Testis (tissue), 2 donors: ENCODE measurements at regions not wholly inside any gene's neighbourhood (a gene's known extent, or its start where the extent isn't known, plus 50 kb on each side); places are given as distances from the start of the nearest gene placed in this dataset.

Source experiments
- DNase-seq: peaks from one replicate; pipeline ENCODE4 v3.0.0-alpha.2; 2019
- H3K27ac ChIP-seq, 2 donors: fragments of 200-600 bp; sonication (generic); one replicate each; pipeline ENCODE4 v1.5.1; 2019
- H3K27me3 ChIP-seq: fragments of 200-600 bp; sonication (generic); one replicate; pipeline ENCODE4 v1.5.1; 2019
- H3K36me3 ChIP-seq: fragments of 200-600 bp; sonication (generic); one replicate; pipeline ENCODE4 v1.5.1; 2017; ENCODE audit warnings: low read depth; ENCODE audit errors: missing control alignments
- H3K4me1 ChIP-seq: fragments of 200-600 bp; sonication (generic); one replicate; pipeline ENCODE4 v1.5.1; 2019
- H3K4me3 ChIP-seq, 2 donors: fragments of 200-600 bp; sonication (generic); one replicate each; pipeline ENCODE4 v1.5.1; 2017 to 2019
- H3K9me3 ChIP-seq: fragments of 200-600 bp; sonication (generic); one replicate; pipeline ENCODE4 v1.5.1; 2017
- POLR2A ChIP-seq: fragments of 450-650 bp; IDR thresholded peaks from one replicate; pipeline ENCODE4 v1.6.1; 2017; ENCODE audit warnings: antibody characterized with exemption, mild to moderate bottlenecking, moderate library complexity
- WGBS, 2 donors: methylation state at CpG; one replicate each; pipeline ENCODE4 v1.1.5; 2018; 5-methylcytosine and 5-hydroxymethylcytosine counted together
- intact Hi-C: fragments of 100-400 bp; cut with DNase I; formaldehyde crosslinking; loops from one replicate; pipeline ENCODE4 v1.15.1; 2023; ENCODE audit warnings: low total_unique reads
- TF ChIP-seq, protein P1 (sequence below), 3 experiments: fragments of 450-650 bp in 2 of 3; fragments of 200-600 bp in 1 of 3; sonication (generic) in 1 of 3; IDR thresholded peaks; one replicate each; pipeline ENCODE4 v1.5.1; 2016 to 2019; ENCODE audit warnings: antibody characterized with exemption in 3 of 3, mild to moderate bottlenecking in 2 of 3, moderate library complexity in 1 of 3

DNA sequence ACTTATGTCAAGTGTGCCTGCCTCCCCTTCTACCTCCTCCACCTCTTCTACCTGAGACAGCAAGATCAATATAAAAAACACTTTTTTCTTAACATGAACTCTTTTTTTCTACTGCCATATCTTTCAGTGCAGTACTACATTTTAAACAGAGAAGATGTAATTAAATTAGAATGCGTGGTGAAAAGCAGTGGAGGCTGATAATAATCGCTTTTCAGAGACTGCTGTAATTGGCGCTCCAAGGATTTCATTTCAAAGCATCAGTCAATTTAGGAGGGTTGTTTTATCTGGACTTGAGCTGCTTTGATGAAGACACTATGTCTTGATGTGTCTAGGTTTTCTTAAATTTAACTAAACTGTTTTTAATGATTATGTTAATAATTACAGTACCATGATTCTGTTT, 85.3 kb upstream of the CRBN start:
- Histone ChIP-seq H3K36me3 (no peaks in the 10 kb centered on the region), H3K27me3 (no peaks in the 10 kb centered on the region), H3K27ac (no peak overlapping the region), H3K4me1 (no peaks in the 10 kb centered on the region), H3K9me3 (no peaks in the 10 kb centered on the region), H3K4me3 (no peak overlapping the region)
- DNase-seq = no peak
- WGBS, 2 donors = 62 to 65% methylated on average over 3 of the region's 3 CpGs
- TF ChIP-seq, protein P1, sequence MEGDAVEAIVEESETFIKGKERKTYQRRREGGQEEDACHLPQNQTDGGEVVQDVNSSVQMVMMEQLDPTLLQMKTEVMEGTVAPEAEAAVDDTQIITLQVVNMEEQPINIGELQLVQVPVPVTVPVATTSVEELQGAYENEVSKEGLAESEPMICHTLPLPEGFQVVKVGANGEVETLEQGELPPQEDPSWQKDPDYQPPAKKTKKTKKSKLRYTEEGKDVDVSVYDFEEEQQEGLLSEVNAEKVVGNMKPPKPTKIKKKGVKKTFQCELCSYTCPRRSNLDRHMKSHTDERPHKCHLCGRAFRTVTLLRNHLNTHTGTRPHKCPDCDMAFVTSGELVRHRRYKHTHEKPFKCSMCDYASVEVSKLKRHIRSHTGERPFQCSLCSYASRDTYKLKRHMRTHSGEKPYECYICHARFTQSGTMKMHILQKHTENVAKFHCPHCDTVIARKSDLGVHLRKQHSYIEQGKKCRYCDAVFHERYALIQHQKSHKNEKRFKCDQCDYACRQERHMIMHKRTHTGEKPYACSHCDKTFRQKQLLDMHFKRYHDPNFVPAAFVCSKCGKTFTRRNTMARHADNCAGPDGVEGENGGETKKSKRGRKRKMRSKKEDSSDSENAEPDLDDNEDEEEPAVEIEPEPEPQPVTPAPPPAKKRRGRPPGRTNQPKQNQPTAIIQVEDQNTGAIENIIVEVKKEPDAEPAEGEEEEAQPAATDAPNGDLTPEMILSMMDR (IDR thresholded peaks at IDR 0.05) = no peak
- intact Hi-C loops = no loop called here

DNA sequence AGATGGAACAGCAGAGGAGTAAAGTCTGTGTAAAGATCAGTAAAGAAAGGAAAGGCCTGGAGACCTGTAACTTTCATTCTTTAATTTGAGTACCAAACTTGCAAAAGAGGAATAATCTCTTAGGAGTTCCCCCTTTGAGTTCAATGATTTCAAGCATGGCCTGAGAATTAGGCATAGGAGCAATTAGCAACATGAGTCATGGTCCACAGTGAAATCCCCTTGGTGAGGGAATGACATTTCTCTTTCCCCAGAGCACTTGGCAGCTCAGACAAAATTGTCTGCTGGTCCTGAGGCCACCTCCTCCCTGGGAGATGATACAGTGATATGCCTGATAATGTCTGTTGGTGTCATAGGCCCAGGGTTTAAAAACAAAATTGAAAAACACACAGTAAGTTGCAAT, 81.4 kb upstream of the CRBN start:
- no peaks in the 10 kb centered on the region for H3K36me3 ChIP-seq
- no peaks in the 10 kb centered on the region for H3K27me3 ChIP-seq
- H3K27ac ChIP-seq = no peak overlapping the region
- no peak for DNase-seq
- H3K4me3 ChIP-seq = no peak overlapping the region
- H3K9me3 ChIP-seq = no peaks in the 10 kb centered on the region
- TF ChIP-seq POLR2A = no peak
- TF ChIP-seq, protein P1 (IDR thresholded peaks at IDR 0.05) = no peak
- intact Hi-C loops = no loop called here
- H3K4me1 ChIP-seq = no peaks in the 10 kb centered on the region

DNA sequence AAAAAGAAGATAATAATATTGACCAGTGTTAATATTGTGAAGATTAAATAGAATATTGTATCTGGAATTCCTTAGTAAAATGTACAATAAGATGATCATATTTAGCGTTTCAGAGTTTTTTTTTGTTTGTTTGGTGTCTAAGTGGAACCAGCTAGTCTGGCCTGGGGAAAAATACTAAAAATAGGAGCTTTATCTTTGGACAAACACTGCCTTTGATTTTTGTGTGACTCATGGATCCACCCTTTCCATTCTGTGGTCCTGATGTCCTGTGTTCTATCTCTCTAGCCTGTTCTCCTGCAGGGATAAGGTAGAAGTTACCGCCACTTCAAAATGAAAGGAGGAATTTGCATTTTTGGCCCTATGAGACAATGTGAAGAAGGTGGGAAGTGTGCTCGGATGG, 79.7 kb upstream of the CRBN start:
- DNase-seq = no peak
- H3K27ac ChIP-seq = no peak overlapping the region
- TF ChIP-seq, protein P1 (IDR thresholded peaks at IDR 0.05) = no peak
- no peak overlapping the region for H3K4me3 ChIP-seq
- no peaks in the 10 kb centered on the region for H3K36me3 ChIP-seq
- H3K4me1 ChIP-seq = no peaks in the 10 kb centered on the region
- H3K9me3 ChIP-seq = no peaks in the 10 kb centered on the region
- intact Hi-C loops = no loop called here
- WGBS, 2 donors = 80 to 83% methylated on average over 3 of the region's 3 CpGs
- H3K27me3 ChIP-seq = no peaks in the 10 kb centered on the region

DNA sequence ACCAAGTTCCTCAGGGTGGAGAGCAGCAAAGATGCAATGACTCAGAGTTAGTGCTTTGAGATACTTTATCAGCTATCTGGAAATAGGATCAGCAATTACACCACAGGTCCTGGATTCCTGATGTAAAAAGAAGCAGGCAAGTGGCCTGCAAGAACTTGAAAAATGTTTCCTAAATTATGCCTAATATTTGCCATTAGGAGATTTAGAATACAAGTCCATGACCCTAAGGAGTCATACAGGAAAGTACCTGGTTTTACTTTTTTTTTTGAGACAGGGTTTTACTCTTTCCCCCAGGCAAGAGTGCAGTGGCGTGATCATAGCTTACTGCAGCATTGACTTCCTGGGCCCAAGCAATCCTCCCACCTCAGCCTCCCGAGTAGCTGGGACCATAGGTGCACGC, 78.8 kb upstream of the CRBN start:
- TF ChIP-seq, protein P1 (IDR thresholded peaks at IDR 0.05) = no peak
- no peak for TF ChIP-seq POLR2A
- H3K9me3 ChIP-seq = no peaks in the 10 kb centered on the region
- H3K4me1 ChIP-seq = no peaks in the 10 kb centered on the region
- H3K27me3 ChIP-seq = no peaks in the 10 kb centered on the region
- H3K36me3 ChIP-seq = no peaks in the 10 kb centered on the region
- intact Hi-C loops = no loop called here
- 80 to 97% methylated on average over 3 of the region's 3 CpGs for WGBS, 2 donors
- no peak overlapping the region for H3K27ac ChIP-seq
- no peak for DNase-seq
- H3K4me3 ChIP-seq = no peak overlapping the region

DNA sequence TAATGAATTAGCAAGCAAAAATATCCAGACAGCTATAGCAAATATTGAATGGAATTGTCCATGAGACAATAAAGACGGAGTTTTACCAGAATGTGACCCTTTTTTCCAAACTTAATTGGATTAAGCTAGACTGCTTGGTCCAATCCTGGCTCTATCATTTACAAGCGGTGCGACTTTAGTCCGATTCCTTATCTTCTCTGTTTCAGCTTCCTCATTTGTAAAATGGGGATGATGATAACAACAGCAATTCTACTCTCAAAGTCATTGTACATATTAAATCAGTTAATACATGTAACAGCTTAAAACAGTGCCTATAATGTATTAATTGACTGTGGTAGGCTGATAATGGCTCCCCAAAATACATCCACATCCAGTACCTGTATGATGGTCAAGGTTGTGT, 62.1 kb upstream of the CRBN start:
- WGBS, 2 donors = 61 to 73% methylated on average over 4 of the region's 4 CpGs

More for the DNA sequence above, 62.1 kb upstream of the CRBN start:
- no peak for TF ChIP-seq POLR2A
- TF ChIP-seq, protein P1 (IDR thresholded peaks at IDR 0.05) = no peak
- DNase-seq = no peak
- H3K27me3 ChIP-seq = no peaks in the 10 kb centered on the region
- no peaks in the 10 kb centered on the region for H3K36me3 ChIP-seq
- H3K27ac ChIP-seq = no peak overlapping the region
- intact Hi-C loops = no loop called here
- H3K4me3 ChIP-seq = no peak overlapping the region
- no peaks in the 10 kb centered on the region for H3K4me1 ChIP-seq
- H3K9me3 ChIP-seq = no peaks in the 10 kb centered on the region
